ENCODE measurements at regions not wholly inside any gene's neighbourhood (a gene's known extent, or its start where the extent isn't known, plus 50 kb on each side); places are given as distances from the start of the nearest gene placed in this dataset.

- TF ChIP-seq, protein P1, sequence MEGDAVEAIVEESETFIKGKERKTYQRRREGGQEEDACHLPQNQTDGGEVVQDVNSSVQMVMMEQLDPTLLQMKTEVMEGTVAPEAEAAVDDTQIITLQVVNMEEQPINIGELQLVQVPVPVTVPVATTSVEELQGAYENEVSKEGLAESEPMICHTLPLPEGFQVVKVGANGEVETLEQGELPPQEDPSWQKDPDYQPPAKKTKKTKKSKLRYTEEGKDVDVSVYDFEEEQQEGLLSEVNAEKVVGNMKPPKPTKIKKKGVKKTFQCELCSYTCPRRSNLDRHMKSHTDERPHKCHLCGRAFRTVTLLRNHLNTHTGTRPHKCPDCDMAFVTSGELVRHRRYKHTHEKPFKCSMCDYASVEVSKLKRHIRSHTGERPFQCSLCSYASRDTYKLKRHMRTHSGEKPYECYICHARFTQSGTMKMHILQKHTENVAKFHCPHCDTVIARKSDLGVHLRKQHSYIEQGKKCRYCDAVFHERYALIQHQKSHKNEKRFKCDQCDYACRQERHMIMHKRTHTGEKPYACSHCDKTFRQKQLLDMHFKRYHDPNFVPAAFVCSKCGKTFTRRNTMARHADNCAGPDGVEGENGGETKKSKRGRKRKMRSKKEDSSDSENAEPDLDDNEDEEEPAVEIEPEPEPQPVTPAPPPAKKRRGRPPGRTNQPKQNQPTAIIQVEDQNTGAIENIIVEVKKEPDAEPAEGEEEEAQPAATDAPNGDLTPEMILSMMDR (IDR thresholded peaks at IDR 0.05; ENCODE audit: poor library complexity): no peak
- no peak for TF ChIP-seq EZH2phosphoT487 (IDR thresholded peaks at IDR 0.05; ENCODE audit: low read depth, severe bottlenecking, unreplicated experiment)
Measured at GRCh38 chr5:57683036-57683630, 200.5 kb upstream of the ACTBL2 start.

All from hepatocyte (in vitro differentiated cells).